Upper lobe of left lung (tissue), 6 donors: ENCODE measurements at regions not wholly inside any gene's neighbourhood (a gene's known extent, or its start where the extent isn't known, plus 50 kb on each side); places are given as distances from the start of the nearest gene placed in this dataset.

Experiments
- ATAC-seq, 2 donors: fragments of 200-7000 bp; cut with Tn5 transposase; one replicate each; pipeline ENCODE4 v1.9.1; 2022; ENCODE audit warnings: mild to moderate bottlenecking in 2 of 2, moderate library complexity in 2 of 2; ENCODE audit not compliant: low FRiP score in 2 of 2
- DNase-seq, 2 donors: peaks; one replicate each; pipeline ENCODE4 v3.0.0-alpha.2; 2019 to 2020
- H3K27ac ChIP-seq, 4 donors: fragments of 200-600 bp; sonication (generic); one replicate each; pipeline ENCODE4 v1.5.1; 2016 to 2019
- H3K27me3 ChIP-seq, 4 donors: fragments of 200-600 bp; sonication (generic); one replicate each; pipeline ENCODE4 v1.5.1; 2017 to 2019
- H3K36me3 ChIP-seq, 4 donors: fragments of 200-600 bp; sonication (generic); one replicate each; pipeline ENCODE4 v1.5.1; 2016 to 2019
- H3K4me1 ChIP-seq, 4 donors: fragments of 200-600 bp; sonication (generic); one replicate each; pipeline ENCODE4 v1.5.1; 2018 to 2019
- H3K4me3 ChIP-seq, 4 donors: fragments of 200-600 bp; sonication (generic); one replicate each; pipeline ENCODE4 v1.5.1; 2017 to 2019; ENCODE audit warnings: mild to moderate bottlenecking in 2 of 4, moderate library complexity in 1 of 4
- H3K9me3 ChIP-seq, 4 donors: fragments of 200-600 bp; sonication (generic); one replicate each; pipeline ENCODE4 v1.5.1; 2018 to 2019
- EP300 ChIP-seq, 4 donors: sonication (generic); formaldehyde crosslinking; IDR thresholded peaks; one replicate each; pipeline ENCODE4 v1.5.1; 2017; ENCODE audit warnings: antibody characterized with exemption in 4 of 4, control low read depth in 2 of 4
- POLR2A ChIP-seq, 4 donors: fragments of 450-650 bp; IDR thresholded peaks; one replicate each; pipeline ENCODE4 v1.5.1; 2016 to 2017; ENCODE audit warnings: antibody characterized with exemption in 4 of 4, mild to moderate bottlenecking in 2 of 4
- POLR2AphosphoS5 ChIP-seq, 2 donors: sonication (generic); formaldehyde crosslinking; IDR thresholded peaks; one replicate each; pipeline ENCODE4 v1.5.1; 2017; ENCODE audit warnings: antibody characterized with exemption in 2 of 2
- WGBS, 2 donors: methylation state at CpG; one replicate each; pipeline ENCODE4 v1.1.5; 2017 to 2018; 5-methylcytosine and 5-hydroxymethylcytosine counted together
- TF ChIP-seq, protein P1 (sequence below), 6 experiments: fragments of 450-650 bp in 4 of 6; fragments of 200-600 bp in 2 of 6; sonication (generic) in 2 of 6; IDR thresholded peaks; one replicate each; pipeline ENCODE4 v1.5.1; 2016 to 2019; ENCODE audit warnings: antibody characterized with exemption in 6 of 6
- donor health status: DM: no; HTN: no; CAD: no; lungs with moderate emphysema.
- donor health status: DM: no; HTN: yes; CAD: no; lungs with severe emphysema.

DNA sequence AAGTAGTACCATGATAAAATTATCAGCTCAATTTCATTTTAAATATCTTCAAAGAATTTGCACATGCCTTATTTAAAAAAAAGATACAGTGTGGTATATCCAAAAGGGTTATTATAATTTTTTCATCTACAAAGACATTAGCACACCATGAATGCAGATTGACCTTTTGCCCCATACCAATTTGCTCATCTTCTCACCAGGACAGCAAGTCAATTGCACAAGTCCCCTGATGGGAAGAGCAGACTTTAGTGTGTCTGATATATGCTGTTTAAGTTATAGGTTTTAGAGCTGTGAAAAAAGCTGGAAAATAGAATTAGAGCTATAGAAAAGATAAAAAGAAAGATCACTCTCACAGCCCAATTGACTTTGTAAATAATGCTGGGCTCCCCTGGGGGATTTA is 325.8 kb upstream of the CDH6 start:
- DNase-seq, result no peak
- Histone ChIP-seq H3K4me3 (no peak overlapping the region), H3K27ac (no peak overlapping the region), H3K4me1 (no peaks in the 10 kb centered on the region), H3K36me3 (no peaks in the 10 kb centered on the region), H3K27me3 (no peaks in the 10 kb centered on the region), H3K9me3 (no peaks in the 10 kb centered on the region)
- ATAC-seq, result no peak
- TF ChIP-seq POLR2AphosphoS5 (IDR thresholded peaks at IDR 0.05) (no peak), POLR2A (IDR thresholded peaks at IDR 0.05) (no peak), EP300 (IDR thresholded peaks at IDR 0.05) (no peak)
- TF ChIP-seq, protein P1, sequence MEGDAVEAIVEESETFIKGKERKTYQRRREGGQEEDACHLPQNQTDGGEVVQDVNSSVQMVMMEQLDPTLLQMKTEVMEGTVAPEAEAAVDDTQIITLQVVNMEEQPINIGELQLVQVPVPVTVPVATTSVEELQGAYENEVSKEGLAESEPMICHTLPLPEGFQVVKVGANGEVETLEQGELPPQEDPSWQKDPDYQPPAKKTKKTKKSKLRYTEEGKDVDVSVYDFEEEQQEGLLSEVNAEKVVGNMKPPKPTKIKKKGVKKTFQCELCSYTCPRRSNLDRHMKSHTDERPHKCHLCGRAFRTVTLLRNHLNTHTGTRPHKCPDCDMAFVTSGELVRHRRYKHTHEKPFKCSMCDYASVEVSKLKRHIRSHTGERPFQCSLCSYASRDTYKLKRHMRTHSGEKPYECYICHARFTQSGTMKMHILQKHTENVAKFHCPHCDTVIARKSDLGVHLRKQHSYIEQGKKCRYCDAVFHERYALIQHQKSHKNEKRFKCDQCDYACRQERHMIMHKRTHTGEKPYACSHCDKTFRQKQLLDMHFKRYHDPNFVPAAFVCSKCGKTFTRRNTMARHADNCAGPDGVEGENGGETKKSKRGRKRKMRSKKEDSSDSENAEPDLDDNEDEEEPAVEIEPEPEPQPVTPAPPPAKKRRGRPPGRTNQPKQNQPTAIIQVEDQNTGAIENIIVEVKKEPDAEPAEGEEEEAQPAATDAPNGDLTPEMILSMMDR (IDR thresholded peaks at IDR 0.05), result no peak

DNA sequence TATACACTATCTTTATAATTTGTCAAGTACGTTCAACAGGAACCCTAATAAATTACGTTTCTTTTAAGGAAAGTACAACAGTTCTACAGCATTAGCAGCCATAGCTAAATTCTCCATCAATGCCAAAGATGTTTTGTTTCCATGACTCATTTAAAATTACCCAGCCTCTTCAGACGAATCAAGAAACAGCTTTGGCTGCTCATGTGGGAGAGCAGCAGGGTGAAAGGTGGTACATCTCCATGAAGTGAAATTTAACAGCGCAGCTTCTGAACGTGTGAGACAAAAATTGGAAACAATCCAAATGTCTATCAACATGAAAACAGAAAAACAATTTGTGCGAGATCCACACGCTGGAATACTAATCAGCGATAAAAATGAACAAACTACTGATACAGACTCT is 327.3 kb upstream of the CDH6 start:
- no peaks in the 10 kb centered on the region for H3K9me3 ChIP-seq
- WGBS, 2 donors, result 79 to 84% methylated on average over 8 of the region's 8 CpGs
- H3K4me3 ChIP-seq, result no peak overlapping the region
- TF ChIP-seq, protein P1 (IDR thresholded peaks at IDR 0.05), result no peak
- TF ChIP-seq POLR2A (IDR thresholded peaks at IDR 0.05) (no peak), POLR2AphosphoS5 (IDR thresholded peaks at IDR 0.05) (no peak), EP300 (IDR thresholded peaks at IDR 0.05) (no peak)
- no peaks in the 10 kb centered on the region for H3K27me3 ChIP-seq
- H3K4me1 ChIP-seq, result no peaks in the 10 kb centered on the region
- DNase-seq, result no peak
- no peak overlapping the region for H3K27ac ChIP-seq
- ATAC-seq, result no peak
- no peaks in the 10 kb centered on the region for H3K36me3 ChIP-seq

DNA sequence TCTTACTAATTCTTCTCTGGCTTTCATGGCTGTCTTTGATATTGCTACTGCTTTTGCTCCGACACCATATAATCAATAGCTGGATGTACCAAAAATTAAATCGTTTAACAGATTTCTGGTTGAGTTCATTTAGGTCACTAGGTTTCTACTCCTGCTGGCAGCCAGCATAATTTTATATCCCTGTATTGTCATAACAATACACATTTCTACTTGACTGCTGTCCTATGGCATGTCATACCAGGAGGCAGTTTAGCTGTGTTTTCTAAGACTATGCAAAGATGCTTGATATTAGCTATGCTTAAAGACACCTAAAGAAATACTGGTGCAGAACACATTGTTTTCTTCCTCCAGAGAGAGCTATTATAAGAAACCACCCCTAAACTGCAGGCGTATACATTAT is 337.2 kb upstream of the CDH6 start:
- DNase-seq, result no peak
- Histone ChIP-seq H3K36me3 (no peaks in the 10 kb centered on the region), H3K27me3 (no peaks in the 10 kb centered on the region), H3K4me1 (no peaks in the 10 kb centered on the region), H3K27ac (no peak overlapping the region), H3K4me3 (no peak overlapping the region), H3K9me3 (no peaks in the 10 kb centered on the region)
- TF ChIP-seq POLR2AphosphoS5 (IDR thresholded peaks at IDR 0.05) (no peak), POLR2A (IDR thresholded peaks at IDR 0.05) (no peak), EP300 (IDR thresholded peaks at IDR 0.05) (no peak)
- TF ChIP-seq, protein P1 (IDR thresholded peaks at IDR 0.05), result no peak
- 88 to 96% methylated on average over 3 of the region's 3 CpGs for WGBS, 2 donors
- ATAC-seq, result no peak

DNA sequence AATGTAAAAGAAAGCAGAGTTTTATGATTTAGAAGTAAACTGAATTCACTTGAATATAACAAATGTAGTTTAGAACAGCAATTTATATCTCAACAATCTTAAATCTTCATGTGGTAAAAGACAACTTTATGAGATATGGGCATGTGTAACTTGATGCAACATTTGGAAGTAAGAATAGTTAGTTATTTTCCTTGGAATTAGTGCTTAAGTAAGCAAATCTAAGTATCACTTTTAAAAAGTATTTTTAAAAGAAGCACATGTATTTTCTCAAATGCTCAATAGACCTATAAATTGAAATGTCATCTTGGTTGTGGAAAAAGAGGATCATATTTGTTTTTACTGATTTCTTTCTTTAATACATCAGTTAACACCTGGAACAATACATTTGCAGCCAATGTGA is 340.3 kb upstream of the CDH6 start:
- H3K36me3 ChIP-seq, result no peaks in the 10 kb centered on the region
- H3K27me3 ChIP-seq, result no peaks in the 10 kb centered on the region
- H3K9me3 ChIP-seq, result no peaks in the 10 kb centered on the region
- ATAC-seq (no peak), DNase-seq (no peak)
- H3K4me3 ChIP-seq, result no peak overlapping the region
- H3K4me1 ChIP-seq, result no peaks in the 10 kb centered on the region
- TF ChIP-seq POLR2A (IDR thresholded peaks at IDR 0.05), result no peak
- TF ChIP-seq EP300 (IDR thresholded peaks at IDR 0.05), result no peak
- TF ChIP-seq POLR2AphosphoS5 (IDR thresholded peaks at IDR 0.05), result no peak
- TF ChIP-seq, protein P1 (IDR thresholded peaks at IDR 0.05), result no peak
- H3K27ac ChIP-seq, result no peak overlapping the region

DNA sequence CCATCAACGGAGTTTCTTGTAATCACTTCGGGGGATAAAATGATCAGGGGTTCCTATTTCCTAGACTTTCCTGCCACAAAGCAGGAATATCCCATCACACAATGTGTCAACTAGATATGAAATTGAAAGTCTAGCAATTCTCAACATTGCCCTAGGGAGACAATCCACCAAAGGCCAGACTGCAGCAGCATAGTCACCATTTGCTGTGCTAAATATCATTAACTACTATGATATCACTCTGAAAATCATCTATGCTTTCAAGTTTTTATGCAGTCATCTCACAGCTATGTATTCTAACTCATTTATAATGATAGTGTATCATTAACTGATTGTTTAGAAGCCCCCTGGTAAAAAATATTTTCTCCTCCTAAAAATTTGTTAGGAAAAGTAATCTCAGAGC is 342.6 kb upstream of the CDH6 start:
- no peaks in the 10 kb centered on the region for H3K27me3 ChIP-seq
- no peak for ATAC-seq
- no peaks in the 10 kb centered on the region for H3K36me3 ChIP-seq
- H3K9me3 ChIP-seq, result no peaks in the 10 kb centered on the region
- H3K27ac ChIP-seq, result no peak overlapping the region
- TF ChIP-seq, protein P1 (IDR thresholded peaks at IDR 0.05), result no peak
- TF ChIP-seq EP300 (IDR thresholded peaks at IDR 0.05) (no peak), POLR2AphosphoS5 (IDR thresholded peaks at IDR 0.05) (no peak), POLR2A (IDR thresholded peaks at IDR 0.05) (no peak)
- 97 to 98% methylated on average over 2 of the region's 2 CpGs for WGBS, 2 donors
- no peak overlapping the region for H3K4me3 ChIP-seq
- no peak for DNase-seq
- no peaks in the 10 kb centered on the region for H3K4me1 ChIP-seq
